Lung (tissue), 11 donors: ENCODE measurements at regions not wholly inside any gene's neighbourhood (a gene's known extent, or its start where the extent isn't known, plus 50 kb on each side); places are given as distances from the start of the nearest gene placed in this dataset.
"Not testable (repeated sequence)": the region's sequence is repeated elsewhere in the genome, so short reads cannot be mapped to it uniquely, and the experiment has no call there.

Source experiments
- ATAC-seq: fragments of 200-7000 bp; cut with Tn5 transposase; one replicate; pipeline ENCODE4 v1.9.1; 2020; ENCODE audit warnings: moderate number of reproducible peaks; ENCODE audit not compliant: insufficient read depth, low FRiP score
- DNase-seq, 3 donors: peaks; one replicate each; pipeline ENCODE4 v3.0.0-alpha.2; 2013 to 2017
- H3K27ac ChIP-seq, 2 donors: one replicate each; pipeline ENCODE4 v1.5.1; 2013; ENCODE audit warnings: mild to moderate bottlenecking in 2 of 2, moderate library complexity in 2 of 2, control low read depth in 1 of 2, inconsistent platforms in 1 of 2, low read depth in 1 of 2, low read length in 1 of 2
- H3K27me3 ChIP-seq, 3 donors: one replicate each; pipeline ENCODE4 v1.5.1; 2013; ENCODE audit warnings: low read length in 2 of 3; ENCODE audit not compliant: control insufficient read depth in 3 of 3, insufficient read depth in 3 of 3
- H3K36me3 ChIP-seq, 4 donors: one replicate each; pipeline ENCODE4 v1.5.1; 2013; ENCODE audit warnings: low read length in 4 of 4, mild to moderate bottlenecking in 1 of 4, moderate library complexity in 1 of 4; ENCODE audit not compliant: control insufficient read depth in 4 of 4, insufficient read depth in 4 of 4
- H3K4me1 ChIP-seq, 5 donors: one replicate each; pipeline ENCODE4 v1.5.1; 2013; ENCODE audit warnings: low read length in 5 of 5, mild to moderate bottlenecking in 2 of 5, moderate library complexity in 1 of 5; ENCODE audit not compliant: control insufficient read depth in 5 of 5, insufficient read depth in 5 of 5
- H3K4me3 ChIP-seq: one replicate; pipeline ENCODE4 v1.5.1; 2013; ENCODE audit warnings: mild to moderate bottlenecking, control low read depth, moderate library complexity
- H3K9ac ChIP-seq, 2 donors: one replicate each; pipeline ENCODE4 v1.5.1; 2013; ENCODE audit warnings: low read length in 2 of 2, control low read depth in 1 of 2; ENCODE audit not compliant: insufficient read depth in 1 of 2
- H3K9me3 ChIP-seq, 4 donors: one replicate each; pipeline ENCODE4 v1.5.1; 2013; ENCODE audit warnings: low read length in 3 of 4, mild to moderate bottlenecking in 1 of 4, moderate library complexity in 1 of 4; ENCODE audit not compliant: control insufficient read depth in 4 of 4, insufficient read depth in 3 of 4
- CTCF ChIP-seq: IDR thresholded peaks from 2 replicates; pipeline ENCODE4 v1.5.1; 2012; ENCODE audit warnings: mild to moderate bottlenecking; ENCODE audit errors: control extremely low read depth, extremely low read depth
- WGBS, 2 donors: extraction: QIAGEN DNeasy Blood & Tissue Kit; methylation state at CpG; one replicate each; pipeline ENCODE4 v1.1.7; 2013; 5-methylcytosine and 5-hydroxymethylcytosine counted together
- donor health status: control.
- donor health status: control.
- donor health status: Bipolar disorder and iron deficiency.
- donor health status: healthy.
- donor health status: DM: yes; HTN: yes; CAD: no.

GRCh38 chr5:42267091-42267490 lies 156.1 kb upstream of the GHR start:
- no peak for TF ChIP-seq CTCF
- no peak for ATAC-seq
- H3K27me3 ChIP-seq, result no peaks in the 10 kb centered on the region
- DNase-seq, result no peak
- no peak overlapping the region for H3K27ac ChIP-seq
- H3K9ac ChIP-seq, result no peak overlapping the region
- H3K4me1 ChIP-seq, result no peaks in the 10 kb centered on the region
- H3K36me3 ChIP-seq, result no peaks in the 10 kb centered on the region
- H3K9me3 ChIP-seq, result no peaks in the 10 kb centered on the region
- H3K4me3 ChIP-seq, result no peak overlapping the region

- not testable (repeated sequence) for H3K9ac ChIP-seq, H3K4me1 ChIP-seq, DNase-seq, H3K36me3 ChIP-seq, H3K27me3 ChIP-seq, H3K27ac ChIP-seq, ATAC-seq, H3K9me3 ChIP-seq, H3K4me3 ChIP-seq
- 83 to 86% methylated on average over 1 of the region's 1 CpG for WGBS, 2 donors
These were observed 155.1 kb upstream of the GHR start for GRCh38 chr5:42268170-42268569.

GRCh38 chr5:42268630-42269029 lies 154.6 kb upstream of the GHR start:
- Histone ChIP-seq H3K36me3 (no peaks in the 10 kb centered on the region), H3K4me3 (no peak overlapping the region), H3K27ac (no peak overlapping the region), H3K27me3 (no peaks in the 10 kb centered on the region), H3K9me3 (no peaks in the 10 kb centered on the region), H3K4me1 (no peaks in the 10 kb centered on the region), H3K9ac (no peak overlapping the region)
- DNase-seq, result no peak
- ATAC-seq, result no peak
- WGBS, 2 donors, result 82 to 89% methylated on average over 2 of the region's 2 CpGs
- no peak for TF ChIP-seq CTCF

- TF ChIP-seq CTCF, result no peak
- Histone ChIP-seq H3K27me3 (no peaks in the 10 kb centered on the region), H3K9ac (no peak overlapping the region), H3K36me3 (no peaks in the 10 kb centered on the region), H3K9me3 (no peaks in the 10 kb centered on the region), H3K4me3 (no peak overlapping the region), H3K4me1 (no peaks in the 10 kb centered on the region), H3K27ac (no peak overlapping the region)
- ATAC-seq, result no peak
- no peak for DNase-seq
- 55 to 59% methylated on average over 2 of the region's 2 CpGs for WGBS, 2 donors
These were observed 152.5 kb upstream of the GHR start for GRCh38 chr5:42270771-42271170.
